Testis (tissue), 2 donors: ENCODE measurements at regions not wholly inside any gene's neighbourhood (a gene's known extent, or its start where the extent isn't known, plus 50 kb on each side); places are given as distances from the start of the nearest gene placed in this dataset.

Experiments
- POLR2A ChIP-seq: fragments of 450-650 bp; IDR thresholded peaks from one replicate; pipeline ENCODE4 v1.6.1; 2017; ENCODE audit warnings: antibody characterized with exemption, mild to moderate bottlenecking, moderate library complexity
- TF ChIP-seq, protein P1 (sequence below), 3 experiments: fragments of 450-650 bp in 2 of 3; fragments of 200-600 bp in 1 of 3; sonication (generic) in 1 of 3; IDR thresholded peaks; one replicate each; pipeline ENCODE4 v1.5.1; 2016 to 2019; ENCODE audit warnings: antibody characterized with exemption in 3 of 3, mild to moderate bottlenecking in 2 of 3, moderate library complexity in 1 of 3

DNA sequence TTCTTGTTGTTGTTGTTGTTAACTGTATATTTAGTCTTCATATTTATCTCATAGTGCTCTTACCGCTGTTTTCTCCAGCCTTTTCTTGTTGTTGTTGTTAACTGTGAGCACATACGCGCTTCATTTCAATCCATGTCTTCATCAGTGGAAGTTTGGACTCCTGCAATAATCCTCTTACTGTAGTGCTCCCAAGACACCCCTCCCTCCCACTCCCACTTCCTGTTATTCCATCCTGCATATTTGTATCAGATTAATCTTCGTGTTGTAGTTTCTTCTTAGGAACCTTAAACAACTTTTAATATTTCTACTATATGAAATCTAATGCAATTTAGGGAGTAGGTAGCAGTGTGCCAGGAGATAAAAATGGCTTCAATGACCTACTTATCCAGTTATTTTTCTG, 674.8 kb downstream of the RAPGEF2 start:
- TF ChIP-seq POLR2A: no peak
- TF ChIP-seq, protein P1, sequence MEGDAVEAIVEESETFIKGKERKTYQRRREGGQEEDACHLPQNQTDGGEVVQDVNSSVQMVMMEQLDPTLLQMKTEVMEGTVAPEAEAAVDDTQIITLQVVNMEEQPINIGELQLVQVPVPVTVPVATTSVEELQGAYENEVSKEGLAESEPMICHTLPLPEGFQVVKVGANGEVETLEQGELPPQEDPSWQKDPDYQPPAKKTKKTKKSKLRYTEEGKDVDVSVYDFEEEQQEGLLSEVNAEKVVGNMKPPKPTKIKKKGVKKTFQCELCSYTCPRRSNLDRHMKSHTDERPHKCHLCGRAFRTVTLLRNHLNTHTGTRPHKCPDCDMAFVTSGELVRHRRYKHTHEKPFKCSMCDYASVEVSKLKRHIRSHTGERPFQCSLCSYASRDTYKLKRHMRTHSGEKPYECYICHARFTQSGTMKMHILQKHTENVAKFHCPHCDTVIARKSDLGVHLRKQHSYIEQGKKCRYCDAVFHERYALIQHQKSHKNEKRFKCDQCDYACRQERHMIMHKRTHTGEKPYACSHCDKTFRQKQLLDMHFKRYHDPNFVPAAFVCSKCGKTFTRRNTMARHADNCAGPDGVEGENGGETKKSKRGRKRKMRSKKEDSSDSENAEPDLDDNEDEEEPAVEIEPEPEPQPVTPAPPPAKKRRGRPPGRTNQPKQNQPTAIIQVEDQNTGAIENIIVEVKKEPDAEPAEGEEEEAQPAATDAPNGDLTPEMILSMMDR (IDR thresholded peaks at IDR 0.05): no peak
